Panc1 (cell line): ENCODE measurements at regions not wholly inside any gene's neighbourhood (a gene's known extent, or its start where the extent isn't known, plus 50 kb on each side); places are given as distances from the start of the nearest gene placed in this dataset.
"Not testable (repeated sequence)": the region's sequence is repeated elsewhere in the genome, so short reads cannot be mapped to it uniquely, and the experiment has no call there.

ENCODE experiments used
- ATAC-seq: fragments of 200-7000 bp; cut with Tn5 transposase; 2 replicates; pipeline ENCODE4 v1.9.1; 2020; ENCODE audit warnings: mild to moderate bottlenecking, moderate library complexity
- BruUV-seq: library from RNA; stranded (reverse); fragments of 400-500 nt; replicated peaks from 2 replicates; lab custom pipeline; 2021; lab: Mats Ljungman, UMichigan
- CTCF ChIA-PET: fragments of 300-600 bp; sonication (Branson Sonifier 250); formaldehyde crosslinking; loops from one replicate; lab custom pipeline; 2022; ENCODE audit warnings: antibody characterized with exemption; lab: Charles Lee
- POLR2A ChIA-PET: fragments of 300-600 bp; sonication (Branson Sonifier 250); formaldehyde crosslinking; loops from one replicate; lab custom pipeline; 2022; ENCODE audit warnings: antibody characterized with exemption; lab: Charles Lee
- DNase-seq: peaks from one replicate; pipeline ENCODE4 v3.0.0-alpha.2; 2010; ENCODE audit warnings: low read depth, low spot score
- H3K27ac ChIP-seq: 2 replicates; pipeline ENCODE4 v1.5.1; 2011; ENCODE audit warnings: mild to moderate bottlenecking, low read length, inconsistent platforms
- H3K27me3 ChIP-seq: fragments of 200-500 bp; sonication (Bioruptor generic); 2 replicates; pipeline ENCODE4 v1.6.0; 2014; ENCODE audit warnings: low read length, inconsistent platforms; ENCODE audit not compliant: control insufficient read depth, insufficient read depth
- H3K36me3 ChIP-seq: fragments of 200-500 bp; sonication (Bioruptor generic); 2 replicates; pipeline ENCODE4 v1.5.1; 2014; ENCODE audit warnings: inconsistent platforms, mild to moderate bottlenecking, low read length, moderate library complexity; ENCODE audit not compliant: control insufficient read depth, insufficient read depth
- H3K4me1 ChIP-seq: 2 replicates; pipeline ENCODE4 v1.5.1; 2011; ENCODE audit warnings: inconsistent platforms, mild to moderate bottlenecking, low read length, moderate library complexity; ENCODE audit not compliant: control insufficient read depth, insufficient read depth
- H3K4me3 ChIP-seq, 2 experiments: 2 replicates each; pipeline ENCODE4 v1.5.1; 2011 to 2012; ENCODE audit warnings: low read depth in 2 of 2, low read length in 2 of 2, mild to moderate bottlenecking in 2 of 2, inconsistent platforms in 1 of 2, moderate library complexity in 1 of 2
- H3K9me3 ChIP-seq: fragments of 200-500 bp; sonication (Bioruptor generic); 2 replicates; pipeline ENCODE4 v1.5.1; 2014; ENCODE audit warnings: low read depth, mild to moderate bottlenecking, inconsistent platforms, low read length, moderate library complexity; ENCODE audit not compliant: control insufficient read depth, insufficient read depth
- CTCF ChIP-seq: fragments of 450-650 bp; IDR thresholded peaks from 2 replicates; pipeline ENCODE4 v1.5.1; 2017; ENCODE audit warnings: mild to moderate bottlenecking
- POLR2AphosphoS5 ChIP-seq: IDR thresholded peaks from 2 replicates; pipeline ENCODE4 v1.6.1; 2012; ENCODE audit warnings: mild to moderate bottlenecking, low read depth, low read length, moderate library complexity
- REST ChIP-seq, 2 experiments: IDR thresholded peaks; 2 replicates each; pipeline ENCODE4 v1.6.1; 2011 to 2012; ENCODE audit warnings: low read depth in 2 of 2, control low read depth in 1 of 2, low read length in 1 of 2, mild to moderate bottlenecking in 1 of 2, moderate library complexity in 1 of 2; ENCODE audit not compliant: insufficient read depth in 1 of 2
- SIN3A ChIP-seq: IDR thresholded peaks from 2 replicates; pipeline ENCODE4 v1.6.1; 2012; ENCODE audit warnings: low read depth, mild to moderate bottlenecking, low read length, moderate library complexity, borderline replicate concordance; ENCODE audit not compliant: insufficient read depth
- TCF7L2 ChIP-seq: IDR thresholded peaks from 2 replicates; pipeline ENCODE4 v1.6.1; 2011; ENCODE audit warnings: mild to moderate bottlenecking, low read depth, low read length, inconsistent platforms
- in situ Hi-C: cut with HindIII; loops from 2 replicates; pipeline ENCODE4 v1.10.0; 2016; ENCODE audit warnings: low sequenced_read_pairs, low pct_unique_long_range_greater_than_20kb
- intact Hi-C: fragments of 100-400 bp; cut with micrococcal nuclease; formaldehyde crosslinking; loops from one replicate; pipeline ENCODE4 v1.10.0; 2022; ENCODE audit not compliant: unreplicated experiment

GRCh38 chr14:71168161-71168560 is 260.9 kb downstream of the PCNX1 start:
- intact Hi-C loops, H3K9me3 ChIP-seq, ATAC-seq, H3K4me3 ChIP-seq, DNase-seq, POLR2A ChIA-PET, H3K36me3 ChIP-seq, H3K27me3 ChIP-seq, H3K27ac ChIP-seq, BruUV-seq, H3K4me1 ChIP-seq, in situ Hi-C loops: not testable (repeated sequence)
- CTCF ChIA-PET = interaction anchor here (0.7 kb wide), 1 partner anchor 455 kb away, joined by 3 read pairs; no protein-coding TSS in a partner anchor

- ATAC-seq (no peak), DNase-seq (no peak)
- H3K4me1 ChIP-seq = no peaks in the 10 kb centered on the region
- in situ Hi-C loops (no loop called here), intact Hi-C loops (no loop called here)
- H3K27me3 ChIP-seq = 0 out of 2 replicates have a peak, but pooled peaks cover 2% of the 10 kb centered on the region
- no peak overlapping the region for H3K27ac ChIP-seq
- ChIA-PET CTCF (interaction anchor here (0.6 to 0.7 kb wide), 2 partner anchors 66 to 455 kb away, joined by 3 read pairs; no protein-coding TSS in a partner anchor), POLR2A (no interaction called here)
- H3K36me3 ChIP-seq = no peaks in the 10 kb centered on the region
- H3K9me3 ChIP-seq = no peaks in the 10 kb centered on the region
- no TSS peak for BruUV-seq
- no peak for TF ChIP-seq SIN3A
- TF ChIP-seq POLR2AphosphoS5 = no peak
- no peak for TF ChIP-seq REST (IDR thresholded peaks at IDR 0.05; ENCODE audit: insufficient read depth in 1 of 2, low read depth in 2 of 2, low read length in 1 of 2)
- TF ChIP-seq CTCF = no peak
- TF ChIP-seq TCF7L2 = no peak
- H3K4me3 ChIP-seq = no peak overlapping the region
These were observed 261.5 kb downstream of the PCNX1 start for GRCh38 chr14:71168564-71169427.

GRCh38 chr14:71169861-71170260 is 262.6 kb downstream of the PCNX1 start:
- ATAC-seq (no peak), DNase-seq (no peak)
- TF ChIP-seq TCF7L2 (no peak), POLR2AphosphoS5 (no peak), CTCF (no peak), REST (IDR thresholded peaks at IDR 0.05; ENCODE audit: insufficient read depth in 1 of 2, low read depth in 2 of 2, low read length in 1 of 2) (no peak), SIN3A (no peak)
- Histone ChIP-seq H3K27me3 (0 out of 2 replicates have a peak, but pooled peaks cover 2% of the 10 kb centered on the region), H3K36me3 (no peaks in the 10 kb centered on the region), H3K4me1 (no peaks in the 10 kb centered on the region), H3K4me3 (no peak overlapping the region), H3K9me3 (no peaks in the 10 kb centered on the region), H3K27ac (no peak overlapping the region)
- intact Hi-C loops = no loop called here
- BruUV-seq = no TSS peak
- ChIA-PET POLR2A (no interaction called here), CTCF (interaction anchor here (0.6 kb wide), 1 partner anchor 15 kb away, joined by 4 read pairs; no protein-coding TSS in a partner anchor)
- in situ Hi-C loops = no loop called here
